HCT116 (cell line): ENCODE measurements at regions not wholly inside any gene's neighbourhood (a gene's known extent, or its start where the extent isn't known, plus 50 kb on each side); places are given as distances from the start of the nearest gene placed in this dataset.
"Not testable (repeated sequence)": the region's sequence is repeated elsewhere in the genome, so short reads cannot be mapped to it uniquely, and the experiment has no call there.

Experiments used
- ATAC-seq: fragments of 200-7000 bp; cut with Tn5 transposase; 2 replicates; pipeline ENCODE4 v1.9.1; 2020; ENCODE audit warnings: mild to moderate bottlenecking, moderate library complexity
- BruUV-seq: library from RNA; stranded (reverse); fragments of 400-500 nt; replicated peaks from 2 replicates; lab custom pipeline; 2021; lab: Mats Ljungman, UMichigan
- CTCF ChIA-PET: fragments of 300-600 bp; sonication (Branson Sonifier 250); formaldehyde crosslinking; loops from one replicate; lab custom pipeline; 2021; ENCODE audit warnings: antibody characterized with exemption; lab: Charles Lee
- POLR2A ChIA-PET: fragments of 300-600, 350-600 bp; sonication (Branson Sonifier 250); formaldehyde crosslinking; loops from one replicate; lab custom pipeline; 2021; ENCODE audit warnings: antibody characterized with exemption; lab: Charles Lee
- RAD21 ChIA-PET, 2 experiments: fragments of 300-600 bp; sonication (Branson Sonifier 250); formaldehyde crosslinking; loops; one replicate each; lab custom pipeline; 2023; ENCODE audit warnings: low total read pairs in 2 of 2; ENCODE audit not compliant: uncharacterized antibody in 2 of 2, unreplicated experiment in 2 of 2, low non-redundant PET in 1 of 2; lab: Charles Lee
- DNase-seq: peaks from one replicate; pipeline ENCODE4 v3.0.0-alpha.2; 2010; ENCODE audit warnings: low read depth, low spot score
- H2AFZ ChIP-seq: fragments of 200-600 bp; shearing (Covaris generic), sonication (generic); 2 replicates; pipeline ENCODE4 v1.6.1; 2017; ENCODE audit warnings: low read depth, mixed run types, mixed read lengths, antibody characterized with exemption, low read length; ENCODE audit not compliant: poor library complexity, severe bottlenecking
- H3K27ac ChIP-seq: 2 replicates; pipeline ENCODE4 v1.5.1; 2012; ENCODE audit warnings: low read depth, low read length
- H3K27me3 ChIP-seq: fragments of 200-600 bp; sonication (generic); 2 replicates; pipeline ENCODE4 v1.6.1; 2016; ENCODE audit warnings: mixed run types, low read length, mixed read lengths; ENCODE audit not compliant: insufficient read depth
- H3K36me3 ChIP-seq, 2 experiments: fragments of 200-500 bp in 1 of 2; fragments of 200-600 bp in 1 of 2; sonication (Bioruptor generic) in 1 of 2; sonication (generic) in 1 of 2; 2 replicates each; pipeline versions ENCODE4 v1.5.1 to v1.6.1; 2014 to 2016; ENCODE audit warnings: low read length in 2 of 2, inconsistent platforms in 1 of 2, mixed read lengths in 1 of 2, mixed run types in 1 of 2; ENCODE audit not compliant: insufficient read depth in 2 of 2, control insufficient read depth in 1 of 2
- H3K4me1 ChIP-seq, 2 experiments: fragments of 200-600 bp in 1 of 2; sonication (generic) in 1 of 2; 2 replicates each; pipeline versions ENCODE4 v1.5.1 to v1.6.1; 2012 to 2017; ENCODE audit warnings: low read length in 2 of 2, inconsistent platforms in 1 of 2, mild to moderate bottlenecking in 1 of 2, mixed read lengths in 1 of 2, mixed run types in 1 of 2, moderate library complexity in 1 of 2; ENCODE audit not compliant: insufficient read depth in 2 of 2, control insufficient read depth in 1 of 2
- H3K4me2 ChIP-seq: fragments of 200-600 bp; sonication (generic); 2 replicates; pipeline ENCODE4 v1.6.1; 2017; ENCODE audit warnings: mixed run types, low read length, mixed read lengths
- H3K4me3 ChIP-seq, 2 experiments: fragments of 200-600 bp in 1 of 2; sonication (generic) in 1 of 2; replicated peaks in 1 of 2; 2 replicates each; pipeline ENCODE4 v1.5.1; 2011 to 2016; ENCODE audit warnings: low read length in 2 of 2, control low read depth in 1 of 2, low read depth in 1 of 2, mild to moderate bottlenecking in 1 of 2, mixed read lengths in 1 of 2, mixed run types in 1 of 2
- H3K79me2 ChIP-seq: fragments of 200-600 bp; sonication (generic); 2 replicates; pipeline ENCODE4 v1.6.1; 2017; ENCODE audit warnings: mild to moderate bottlenecking, mixed run types, low read length, moderate library complexity, mixed read lengths; ENCODE audit not compliant: insufficient read depth
- H3K9ac ChIP-seq: fragments of 200-600 bp; sonication (generic); 2 replicates; pipeline ENCODE4 v1.6.1; 2016; ENCODE audit warnings: low read length, mixed read lengths
- H3K9me2 ChIP-seq: fragments of 200-600 bp; sonication (generic), shearing (Covaris generic); 2 replicates; pipeline ENCODE4 v1.6.1; 2017; ENCODE audit warnings: mixed run types, mild to moderate bottlenecking, moderate library complexity; ENCODE audit not compliant: insufficient read depth
- H3K9me3 ChIP-seq, 2 experiments: fragments of 200-500 bp in 1 of 2; fragments of 200-600 bp in 1 of 2; sonication (Bioruptor generic) in 1 of 2; sonication (generic) in 1 of 2; 2 replicates each; pipeline ENCODE4 v1.6.1; 2014 to 2017; ENCODE audit warnings: low read length in 2 of 2, mixed read lengths in 2 of 2, inconsistent platforms in 1 of 2, low read depth in 1 of 2, mild to moderate bottlenecking in 1 of 2, mixed run types in 1 of 2, moderate library complexity in 1 of 2; ENCODE audit not compliant: control insufficient read depth in 1 of 2, insufficient read depth in 1 of 2
- H4K20me1 ChIP-seq: fragments of 200-600 bp; sonication (generic), shearing (Covaris generic); 2 replicates; pipeline ENCODE4 v1.6.1; 2017; ENCODE audit warnings: mixed run types, mild to moderate bottlenecking, moderate library complexity; ENCODE audit not compliant: insufficient read depth
- CEBPB ChIP-seq: IDR thresholded peaks from 2 replicates; pipeline ENCODE4 v1.6.1; 2012; ENCODE audit warnings: low read depth
- ELF1 ChIP-seq: IDR thresholded peaks from 2 replicates; pipeline ENCODE4 v1.6.1; 2012; ENCODE audit warnings: low read depth, borderline replicate concordance
- RAD21 ChIP-seq: IDR thresholded peaks from 2 replicates; pipeline ENCODE4 v1.6.1; 2012; ENCODE audit warnings: low read depth, mild to moderate bottlenecking
- SIN3A ChIP-seq: IDR thresholded peaks from 2 replicates; pipeline ENCODE4 v1.6.1; 2012; ENCODE audit warnings: low read depth
- SP1 ChIP-seq: IDR thresholded peaks from 2 replicates; pipeline ENCODE4 v1.6.1; 2012; ENCODE audit warnings: low read depth
- SRF ChIP-seq: IDR thresholded peaks from 2 replicates; pipeline ENCODE4 v1.6.1; 2012; ENCODE audit warnings: low read depth
- YY1 ChIP-seq: IDR thresholded peaks from 2 replicates; pipeline ENCODE4 v1.6.1; 2011; ENCODE audit warnings: low read length, low read depth, moderate library complexity, mild to moderate bottlenecking; ENCODE audit not compliant: insufficient replicate concordance; ENCODE audit errors: extremely low read depth
- ZFX ChIP-seq: fragments of 450-650 bp; IDR thresholded peaks from 2 replicates; pipeline ENCODE4 v1.6.1; 2017
- intact Hi-C: fragments of 100-400 bp; cut with micrococcal nuclease; formaldehyde crosslinking; loops from 2 replicates; pipeline ENCODE4 v1.10.0; 2022

- TF ChIP-seq ELF1, result no peak
- TF ChIP-seq YY1, result no peak
- TF ChIP-seq CEBPB, result no peak
- TF ChIP-seq ZFX, result no peak
- no peak for TF ChIP-seq SIN3A
- no peak for TF ChIP-seq RAD21
- no peak for TF ChIP-seq SP1
- no peak for TF ChIP-seq SRF
- no TSS peak for BruUV-seq
- peaks cover 5 to 17% of the 10 kb centered on the region in 2 experiments for H3K4me1 ChIP-seq
- no peaks in the 10 kb centered on the region for H3K9me2 ChIP-seq
- no peak overlapping the region for H3K4me3 ChIP-seq
- H3K27me3 ChIP-seq, result no peaks in the 10 kb centered on the region
- H3K79me2 ChIP-seq, result no peaks in the 10 kb centered on the region; the same call in 1 of the 2 replicates
- ChIA-PET CTCF (no interaction called here), RAD21 (no interaction called here), POLR2A (no interaction called here)
- no peak overlapping the region for H3K4me2 ChIP-seq
- no peak overlapping the region for H3K9ac ChIP-seq
- no peaks in the 10 kb centered on the region for H4K20me1 ChIP-seq
- DNase-seq, result no peak
- ATAC-seq, result no peak
- H3K36me3 ChIP-seq, result no peaks in the 10 kb centered on the region
- no peaks in the 10 kb centered on the region for H3K9me3 ChIP-seq
- intact Hi-C loops, result no loop called here
- H3K27ac ChIP-seq, result no peak overlapping the region
- H2AFZ ChIP-seq, result no peak overlapping the region
These were observed 61.7 kb downstream of the KPNA2 start for GRCh38 chr17:68097161-68097805.

GRCh38 chr17:68099341-68099753 lies 63.8 kb downstream of the KPNA2 start:
- H3K4me2 ChIP-seq, ATAC-seq, H3K4me3 ChIP-seq, H4K20me1 ChIP-seq, H3K9ac ChIP-seq, DNase-seq, BruUV-seq, intact Hi-C loops, H3K79me2 ChIP-seq, RAD21 ChIA-PET, H2AFZ ChIP-seq, H3K9me3 ChIP-seq, H3K36me3 ChIP-seq, H3K27ac ChIP-seq, H3K9me2 ChIP-seq, H3K27me3 ChIP-seq, CTCF ChIA-PET: not testable (repeated sequence)
- POLR2A ChIA-PET, result interaction anchor here (1.3 kb wide), 1 partner anchor 18 kb away, joined by 3 read pairs; no protein-coding TSS in a partner anchor
- peaks cover 11 to 26% of the 10 kb centered on the region in 2 experiments for H3K4me1 ChIP-seq
